C4-2B (cell line): ENCODE measurements at regions not wholly inside any gene's neighbourhood (a gene's known extent, or its start where the extent isn't known, plus 50 kb on each side); places are given as distances from the start of the nearest gene placed in this dataset.

Source experiments
- H3K27ac ChIP-seq: fragments of 450-650 bp; 2 replicates; pipeline ENCODE4 v1.5.1; 2017
- CTCF ChIP-seq: fragments of 450-650 bp; conservative IDR thresholded peaks from 2 replicates; pipeline ENCODE4 v1.5.1; 2017; ENCODE audit warnings: mild to moderate bottlenecking
- ZFX ChIP-seq: fragments of 450-650 bp; IDR thresholded peaks from 2 replicates; pipeline ENCODE4 v1.6.1; 2017

DNA sequence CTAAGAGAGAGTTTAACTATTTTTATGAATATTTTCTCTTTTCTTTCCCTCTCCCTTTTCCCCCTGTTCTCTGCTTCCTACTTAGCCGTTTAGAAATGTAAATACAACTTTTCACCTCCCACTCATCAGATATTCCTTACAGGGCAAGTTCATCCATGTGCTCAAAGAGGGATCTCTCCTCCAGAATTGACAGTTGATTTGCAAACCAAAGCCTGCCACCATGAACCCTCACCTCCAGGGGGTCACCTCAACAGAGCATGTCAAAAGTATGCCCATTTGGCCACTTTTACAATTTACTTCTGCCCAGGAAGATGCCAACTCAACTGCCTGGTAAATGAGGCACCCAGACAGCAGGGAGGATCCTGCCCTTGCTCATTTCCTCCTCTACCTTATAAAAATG, 149.2 kb upstream of the GYPC start:
- TF ChIP-seq ZFX (no peak), CTCF (no peak)
- no peak overlapping the region for H3K27ac ChIP-seq

- TF ChIP-seq CTCF (no peak), ZFX (no peak)
- H3K27ac ChIP-seq = no peak overlapping the region
These were observed 148.5 kb upstream of the GYPC start for GRCh38 chr2:126507425-126507911.

DNA sequence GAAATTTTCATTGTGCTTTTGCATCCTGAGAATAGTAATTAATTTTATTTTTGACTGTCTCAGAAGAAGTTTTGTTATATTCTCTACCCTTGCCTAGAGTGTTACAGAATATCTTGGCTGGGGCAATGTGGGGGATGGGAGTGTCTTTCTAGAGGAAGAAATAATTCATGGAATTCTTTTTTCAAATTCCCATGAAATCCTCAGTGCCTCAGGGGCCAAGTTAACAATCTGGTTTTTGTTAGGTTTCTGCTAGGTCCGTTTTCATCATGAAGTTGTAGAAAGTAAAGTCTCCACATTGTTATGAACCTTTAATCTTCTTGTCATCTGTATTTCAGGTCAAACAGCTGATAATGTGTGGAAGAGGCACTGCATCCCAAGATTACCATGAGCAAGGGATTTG, 145.6 kb upstream of the GYPC start:
- no peak overlapping the region for H3K27ac ChIP-seq
- TF ChIP-seq ZFX (no peak), CTCF (no peak)

DNA sequence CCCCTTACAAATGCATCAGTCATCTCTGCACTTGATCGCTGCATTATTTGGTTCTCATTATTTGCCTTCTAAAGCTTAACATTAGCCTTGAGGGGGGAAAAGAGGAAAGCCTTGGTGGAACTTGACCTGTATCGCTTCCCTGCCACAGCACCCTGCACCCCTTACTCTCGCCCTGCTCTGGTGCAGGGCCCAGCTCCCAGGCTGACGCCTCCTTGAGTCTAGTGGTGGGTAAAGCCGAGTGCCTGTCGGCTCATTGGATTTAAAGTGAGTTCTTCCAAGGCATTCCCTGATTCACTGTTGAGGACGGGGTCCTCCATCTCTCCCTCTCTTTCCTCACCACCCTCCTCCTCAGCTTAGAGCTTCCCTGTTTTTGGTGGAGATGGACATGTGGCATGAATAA, 145.0 kb upstream of the GYPC start:
- TF ChIP-seq CTCF (no peak), ZFX (no peak)
- no peak overlapping the region for H3K27ac ChIP-seq

GRCh38 chr2:126512026-126512425, 143.9 kb upstream of the GYPC start:
- no peak overlapping the region for H3K27ac ChIP-seq
- TF ChIP-seq ZFX (no peak), CTCF (no peak)

- H3K27ac ChIP-seq = no peak overlapping the region
- TF ChIP-seq CTCF (no peak), ZFX (no peak)
These were observed 142.9 kb upstream of the GYPC start for GRCh38 chr2:126513033-126513432.

DNA sequence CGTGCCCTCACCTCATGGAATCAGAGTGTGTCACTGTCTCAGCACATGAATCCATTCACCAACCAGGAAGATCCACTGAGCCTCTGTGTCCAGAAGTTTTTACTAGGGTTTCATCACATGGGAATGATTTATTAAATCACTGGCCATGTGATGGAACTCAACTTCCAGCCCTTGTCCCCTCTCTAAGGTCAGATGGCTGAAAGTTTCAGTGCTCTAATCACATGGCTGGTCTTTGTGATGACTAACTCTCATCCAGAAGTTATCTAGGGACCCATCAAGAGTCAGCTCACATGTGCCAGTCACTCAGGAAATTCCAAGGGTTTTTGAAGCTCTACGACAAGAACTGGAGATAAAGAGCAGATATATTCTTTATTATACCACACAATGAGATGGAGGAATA, 140.5 kb upstream of the GYPC start:
- TF ChIP-seq ZFX = no peak
- TF ChIP-seq CTCF = no peak
- no peak overlapping the region for H3K27ac ChIP-seq

DNA sequence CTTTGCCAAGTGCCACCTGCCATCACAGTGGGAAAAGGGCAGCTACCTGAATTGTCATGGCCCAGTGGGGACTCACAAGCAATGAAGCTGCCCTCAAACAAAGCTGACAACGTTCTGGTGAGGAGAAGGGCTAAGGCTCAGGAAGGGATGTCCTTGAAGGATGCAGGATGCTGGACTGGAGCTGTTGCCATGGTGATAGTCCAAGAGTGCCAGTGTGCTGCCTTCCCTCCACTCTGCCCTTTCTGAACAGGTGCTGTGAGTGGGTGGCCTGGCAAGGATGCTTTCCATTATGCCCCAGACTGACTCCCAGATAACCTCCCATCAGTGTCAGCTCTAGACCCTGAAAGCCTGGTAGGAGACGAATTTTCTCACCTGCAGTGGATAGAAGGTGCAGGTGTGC, 137.8 kb upstream of the GYPC start:
- H3K27ac ChIP-seq = no peak overlapping the region
- TF ChIP-seq CTCF (no peak), ZFX (no peak)
